ENCODE measurements at regions not wholly inside any gene's neighbourhood (a gene's known extent, or its start where the extent isn't known, plus 50 kb on each side); places are given as distances from the start of the nearest gene placed in this dataset.
"Not testable (repeated sequence)": the region's sequence is repeated elsewhere in the genome, so short reads cannot be mapped to it uniquely, and the experiment has no call there.

- DNase-seq (ENCODE audit: low spot score) = not testable (repeated sequence)
Observed at GRCh38 chr5:109283086-109283485, 126.7 kb downstream of the PJA2 start.

GRCh38 chr5:109281136-109281690 is 128.6 kb downstream of the PJA2 start:
- no peak for DNase-seq (ENCODE audit: low spot score)
- no peak for TF ChIP-seq CTCF (IDR thresholded peaks at IDR 0.05; ENCODE audit: extremely low read depth, missing control alignments)

- TF ChIP-seq CTCF (IDR thresholded peaks at IDR 0.05; ENCODE audit: extremely low read depth, missing control alignments) = no peak
Observed at GRCh38 chr5:109278141-109278540, 131.6 kb downstream of the PJA2 start.

GRCh38 chr5:109275919-109276318 is 133.9 kb downstream of the PJA2 start:
- DNase-seq (ENCODE audit: low spot score) = no peak
- no peak for TF ChIP-seq CTCF (IDR thresholded peaks at IDR 0.05; ENCODE audit: extremely low read depth, missing control alignments)

More at GRCh38 chr5:109278141-109278540, 131.6 kb downstream of the PJA2 start:
- DNase-seq (ENCODE audit: low spot score) = no peak

GRCh38 chr5:109273594-109273993 is 136.2 kb downstream of the PJA2 start:
- no peak for DNase-seq (ENCODE audit: low spot score)
- no peak for TF ChIP-seq CTCF (IDR thresholded peaks at IDR 0.05; ENCODE audit: extremely low read depth, missing control alignments)

GRCh38 chr5:109267283-109267682 is 142.5 kb downstream of the PJA2 start:
- no peak for TF ChIP-seq CTCF (IDR thresholded peaks at IDR 0.05; ENCODE audit: extremely low read depth, missing control alignments)
- no peak for DNase-seq (ENCODE audit: low spot score)

- TF ChIP-seq CTCF (IDR thresholded peaks at IDR 0.05; ENCODE audit: extremely low read depth, missing control alignments) = no peak
- no peak for DNase-seq (ENCODE audit: low spot score)
Observed at GRCh38 chr5:109258755-109259154, 151.0 kb downstream of the PJA2 start.

- DNase-seq (ENCODE audit: low spot score) = no peak
- no peak for TF ChIP-seq CTCF (IDR thresholded peaks at IDR 0.05; ENCODE audit: extremely low read depth, missing control alignments)
Observed at GRCh38 chr5:109256486-109256885, 153.3 kb downstream of the PJA2 start.

All from GM20000 (cell line).